Caco-2 (cell line): ENCODE measurements at regions not wholly inside any gene's neighbourhood (a gene's known extent, or its start where the extent isn't known, plus 50 kb on each side); places are given as distances from the start of the nearest gene placed in this dataset.

Source experiments
- BruUV-seq: library from RNA; stranded (reverse); fragments of 400-500 nt; replicated peaks from 2 replicates; lab custom pipeline; 2021; lab: Mats Ljungman, UMichigan
- CTCF ChIA-PET: fragments of 300-600 bp; sonication (Branson Sonifier 250); formaldehyde crosslinking; loops from one replicate; lab custom pipeline; 2022; ENCODE audit warnings: antibody characterized with exemption; lab: Charles Lee
- POLR2A ChIA-PET: fragments of 300-600 bp; sonication (Branson Sonifier 250); formaldehyde crosslinking; loops from one replicate; lab custom pipeline; 2022; ENCODE audit warnings: antibody characterized with exemption; lab: Charles Lee
- DNase-seq, 2 experiments: peaks; one replicate each; pipeline versions ENCODE4 v3.0.0 to v3.0.0-alpha.2; 2020 to 2022
- H3K27me3 ChIP-seq: replicated peaks from 2 replicates; pipeline ENCODE4 v1.6.0; 2011; ENCODE audit warnings: low read length; ENCODE audit not compliant: control insufficient read depth, insufficient read depth
- H3K36me3 ChIP-seq: 2 replicates; pipeline ENCODE4 v1.5.1; 2011; ENCODE audit warnings: low read length; ENCODE audit not compliant: control insufficient read depth, insufficient read depth
- H3K4me1 ChIP-seq: fragments of 250-450 bp; sonication (Bioruptor Pico); 2 replicates; pipeline ENCODE4 v1.5.1; 2020; ENCODE audit warnings: mild to moderate bottlenecking
- H3K4me3 ChIP-seq: 2 replicates; pipeline ENCODE4 v1.5.1; 2011; ENCODE audit warnings: low read depth, mild to moderate bottlenecking, control low read depth, low read length
- H3K9me3 ChIP-seq: fragments of 250-450 bp; sonication (Bioruptor Pico); 2 replicates; pipeline ENCODE4 v1.5.1; 2020; ENCODE audit warnings: mild to moderate bottlenecking, moderate library complexity
- H3K27ac Mint-ChIP-seq: one replicate; pipeline ENCODE4 v1.8.0; 2022; ENCODE audit warnings: mixed read lengths; ENCODE audit not compliant: unreplicated experiment
- H3K27me3 Mint-ChIP-seq: one replicate; pipeline ENCODE4 v1.8.0; 2022; ENCODE audit warnings: mixed read lengths; ENCODE audit not compliant: insufficient read depth, unreplicated experiment
- H3K36me3 Mint-ChIP-seq: one replicate; pipeline ENCODE4 v1.8.0; 2022; ENCODE audit warnings: mild to moderate bottlenecking, mixed read lengths; ENCODE audit not compliant: insufficient read depth, unreplicated experiment
- H3K4me1 Mint-ChIP-seq: one replicate; pipeline ENCODE4 v1.8.0; 2022; ENCODE audit warnings: low read depth, mixed read lengths; ENCODE audit not compliant: unreplicated experiment
- H3K4me3 Mint-ChIP-seq: one replicate; pipeline ENCODE4 v1.8.0; 2022; ENCODE audit warnings: mild to moderate bottlenecking, moderate library complexity, mixed read lengths; ENCODE audit not compliant: unreplicated experiment
- H3K9me3 Mint-ChIP-seq: one replicate; pipeline ENCODE4 v1.8.0; 2022; ENCODE audit warnings: mixed read lengths; ENCODE audit not compliant: unreplicated experiment
- CTCF ChIP-seq, 2 experiments: fragments of 200-600 bp in 1 of 2; IDR thresholded peaks; 1 replicate in 1 of 2; 2 replicates in 1 of 2; pipeline versions ENCODE4 v1.5.1 to v1.8.0; 2011 to 2022; ENCODE audit warnings: antibody characterized with exemption in 1 of 2, control low read depth in 1 of 2, inconsistent platforms in 1 of 2, low read depth in 1 of 2, low read length in 1 of 2, mild to moderate bottlenecking in 1 of 2, moderate library complexity in 1 of 2; ENCODE audit not compliant: insufficient read depth in 1 of 2, severe bottlenecking in 1 of 2, unreplicated experiment in 1 of 2
- intact Hi-C: fragments of 100-400 bp; cut with micrococcal nuclease; formaldehyde crosslinking; loops from one replicate; pipeline ENCODE4 v1.10.0; 2022; ENCODE audit not compliant: unreplicated experiment

GRCh38 chr2:13681936-13682335 is 950.6 kb upstream of the LRATD1 start:
- intact Hi-C loops: no loop called here
- Histone ChIP-seq H3K4me3 (no peak overlapping the region), H3K36me3 (no peaks in the 10 kb centered on the region), H3K9me3 (peaks cover 17% of the 10 kb centered on the region), H3K27me3 (no peaks in the 10 kb centered on the region), H3K4me1 (no peaks in the 10 kb centered on the region)
- H3K4me1 Mint-ChIP-seq: no peaks in the 10 kb centered on the region
- no peaks in the 10 kb centered on the region for H3K36me3 Mint-ChIP-seq
- CTCF ChIA-PET: no interaction called here
- POLR2A ChIA-PET: no interaction called here
- no peak overlapping the region for H3K27ac Mint-ChIP-seq
- peaks cover 41% of the 10 kb centered on the region for H3K9me3 Mint-ChIP-seq
- H3K4me3 Mint-ChIP-seq: no peak overlapping the region
- H3K27me3 Mint-ChIP-seq: no peaks in the 10 kb centered on the region
- no peak for TF ChIP-seq CTCF (IDR thresholded peaks at IDR 0.05; ENCODE audit: insufficient read depth in 1 of 2, low read depth in 1 of 2, low read length in 1 of 2, severe bottlenecking in 1 of 2, unreplicated experiment in 1 of 2)
- no peak for DNase-seq
- BruUV-seq: no TSS peak

GRCh38 chr2:13682540-13683272 is 949.8 kb upstream of the LRATD1 start:
- Histone ChIP-seq H3K4me3 (no peak overlapping the region), H3K4me1 (no peaks in the 10 kb centered on the region), H3K9me3 (peaks cover 24% of the 10 kb centered on the region), H3K27me3 (no peaks in the 10 kb centered on the region), H3K36me3 (no peaks in the 10 kb centered on the region)
- intact Hi-C loops: no loop called here
- H3K36me3 Mint-ChIP-seq: no peaks in the 10 kb centered on the region
- no peak overlapping the region for H3K27ac Mint-ChIP-seq
- DNase-seq: no peak
- peaks cover 41% of the 10 kb centered on the region for H3K9me3 Mint-ChIP-seq
- no peaks in the 10 kb centered on the region for H3K27me3 Mint-ChIP-seq
- no TSS peak for BruUV-seq
- no peak for TF ChIP-seq CTCF (IDR thresholded peaks at IDR 0.05; ENCODE audit: insufficient read depth in 1 of 2, low read depth in 1 of 2, low read length in 1 of 2, severe bottlenecking in 1 of 2, unreplicated experiment in 1 of 2)
- CTCF ChIA-PET: no interaction called here
- no peaks in the 10 kb centered on the region for H3K4me1 Mint-ChIP-seq
- POLR2A ChIA-PET: no interaction called here
- H3K4me3 Mint-ChIP-seq: no peak overlapping the region

- BruUV-seq: no TSS peak
- no peaks in the 10 kb centered on the region for H3K36me3 Mint-ChIP-seq
- H3K4me1 Mint-ChIP-seq: no peaks in the 10 kb centered on the region
- no peaks in the 10 kb centered on the region for H3K36me3 ChIP-seq
- H3K27me3 Mint-ChIP-seq: no peaks in the 10 kb centered on the region
- no peak for DNase-seq
- ChIA-PET CTCF (no interaction called here), POLR2A (no interaction called here)
- H3K4me1 ChIP-seq: no peaks in the 10 kb centered on the region
- H3K27me3 ChIP-seq: no peaks in the 10 kb centered on the region
- TF ChIP-seq CTCF (IDR thresholded peaks at IDR 0.05; ENCODE audit: insufficient read depth in 1 of 2, low read depth in 1 of 2, low read length in 1 of 2, severe bottlenecking in 1 of 2, unreplicated experiment in 1 of 2): no peak
- H3K9me3 Mint-ChIP-seq: peaks cover 33% of the 10 kb centered on the region
- intact Hi-C loops: no loop called here
- H3K4me3 ChIP-seq: no peak overlapping the region
- no peak overlapping the region for H3K4me3 Mint-ChIP-seq
- no peak overlapping the region for H3K27ac Mint-ChIP-seq
- peaks cover 24% of the 10 kb centered on the region for H3K9me3 ChIP-seq
These were observed 946.3 kb upstream of the LRATD1 start for GRCh38 chr2:13686262-13686661.
